ENCODE measurements at regions not wholly inside any gene's neighbourhood (a gene's known extent, or its start where the extent isn't known, plus 50 kb on each side); places are given as distances from the start of the nearest gene placed in this dataset.

DNA sequence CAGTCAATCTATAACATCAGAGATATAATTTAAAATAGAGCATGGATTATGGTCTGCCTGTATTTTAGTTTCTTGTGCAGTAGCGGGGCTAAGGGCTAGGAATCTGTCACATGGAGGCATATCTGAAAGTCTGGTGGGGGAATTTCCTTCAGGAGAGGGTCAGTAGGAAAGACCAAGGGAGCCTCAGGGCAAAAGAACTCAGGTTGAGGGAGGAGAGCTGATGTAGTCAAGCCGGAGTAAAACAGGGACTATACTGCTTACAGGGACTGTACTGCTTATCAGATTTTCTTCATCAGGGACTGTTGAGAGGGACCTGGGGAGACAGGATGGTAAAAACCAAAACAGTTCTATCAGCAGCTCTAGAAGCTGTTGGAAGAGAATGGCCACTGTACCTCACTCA lies 82.0 kb upstream of the CPM start:
- no peaks in the 10 kb centered on the region for H3K36me3 Mint-ChIP-seq (ENCODE audit: insufficient read depth)
- H3K4me1 Mint-ChIP-seq = no peaks in the 10 kb centered on the region
- peaks cover 51% of the 10 kb centered on the region for H3K27me3 Mint-ChIP-seq
- no peaks in the 10 kb centered on the region for H3K9me3 Mint-ChIP-seq
- no peak for DNase-seq (ENCODE audit: low spot score in 2 of 2)
- H3K4me3 Mint-ChIP-seq = no peak overlapping the region
- no peak for ATAC-seq (replicated peaks; ENCODE audit: extremely low read depth, poor library complexity, severe bottlenecking)
- no peak overlapping the region for H3K27ac Mint-ChIP-seq (ENCODE audit: low read depth)

DNA sequence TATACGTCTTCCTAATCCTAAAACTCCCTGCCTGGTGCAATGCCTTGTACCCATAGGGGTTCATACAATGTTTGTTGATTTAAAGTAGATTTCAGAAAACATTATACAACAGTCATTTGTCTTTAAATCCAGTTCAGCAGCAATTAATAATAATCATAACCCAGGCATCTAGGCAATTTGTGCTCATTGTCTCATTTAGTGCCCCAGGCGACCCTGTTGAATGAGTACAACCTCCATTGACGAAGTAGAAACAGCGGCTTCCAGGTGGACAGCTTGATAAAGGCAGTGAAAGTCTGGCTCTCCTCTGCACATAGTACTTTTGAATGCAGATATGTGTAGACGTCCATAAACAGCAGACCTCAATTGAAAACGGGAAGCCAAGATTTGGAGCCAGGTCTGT lies 82.9 kb upstream of the CPM start:
- H3K9me3 Mint-ChIP-seq = no peaks in the 10 kb centered on the region
- H3K27me3 Mint-ChIP-seq = peaks cover 51% of the 10 kb centered on the region
- H3K27ac Mint-ChIP-seq (ENCODE audit: low read depth) = no peak overlapping the region
- H3K4me3 Mint-ChIP-seq = no peak overlapping the region
- no peaks in the 10 kb centered on the region for H3K4me1 Mint-ChIP-seq
- no peak for DNase-seq (ENCODE audit: low spot score in 2 of 2)
- ATAC-seq (replicated peaks; ENCODE audit: extremely low read depth, poor library complexity, severe bottlenecking) = no peak
- no peaks in the 10 kb centered on the region for H3K36me3 Mint-ChIP-seq (ENCODE audit: insufficient read depth)

DNA sequence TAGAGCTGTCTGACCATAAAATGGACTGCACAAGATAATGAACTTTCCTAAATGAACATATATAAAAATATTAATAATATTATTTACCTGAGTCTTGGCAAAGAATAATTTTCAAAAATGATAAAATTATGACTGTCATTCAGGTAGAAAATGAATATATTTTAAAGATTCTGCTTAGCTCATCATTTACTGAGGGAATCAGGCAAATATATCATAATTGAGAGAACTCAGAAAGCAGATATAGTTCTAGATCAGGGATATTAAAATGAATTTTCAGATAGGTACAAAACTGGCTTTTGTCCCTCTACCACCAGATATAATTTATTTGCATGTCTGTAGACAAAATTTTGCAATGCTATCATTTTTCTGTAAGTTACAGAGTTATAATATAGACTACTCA lies 86.1 kb upstream of the CPM start:
- H3K36me3 Mint-ChIP-seq (ENCODE audit: insufficient read depth) = no peaks in the 10 kb centered on the region
- no peaks in the 10 kb centered on the region for H3K9me3 Mint-ChIP-seq
- DNase-seq (ENCODE audit: low spot score in 2 of 2) (no peak), ATAC-seq (replicated peaks; ENCODE audit: extremely low read depth, poor library complexity, severe bottlenecking) (no peak)
- H3K4me3 Mint-ChIP-seq = no peak overlapping the region
- H3K4me1 Mint-ChIP-seq = no peaks in the 10 kb centered on the region
- no peak overlapping the region for H3K27ac Mint-ChIP-seq (ENCODE audit: low read depth)
- peaks cover 46% of the 10 kb centered on the region for H3K27me3 Mint-ChIP-seq

DNA sequence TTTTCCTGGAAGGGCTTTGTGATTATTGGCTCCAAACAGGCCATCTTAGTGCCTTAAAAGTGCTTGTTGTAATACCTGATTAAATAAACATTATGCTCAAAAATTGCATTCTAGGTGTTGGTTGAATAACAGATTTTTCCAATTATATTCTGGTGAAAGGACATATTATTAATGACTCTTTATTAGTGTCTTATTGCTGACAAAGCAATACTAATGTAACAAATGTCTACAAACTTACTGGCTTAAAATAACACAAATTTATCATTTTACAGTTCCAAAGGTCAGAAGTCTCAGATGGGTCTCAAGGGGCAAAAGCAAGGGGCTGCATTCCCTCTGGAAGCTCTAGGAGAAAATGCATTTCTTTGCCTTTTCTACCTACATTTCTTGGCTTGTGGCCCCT lies 86.9 kb upstream of the CPM start:
- Mint-ChIP-seq H3K4me3 (no peak overlapping the region), H3K9me3 (no peaks in the 10 kb centered on the region), H3K36me3 (ENCODE audit: insufficient read depth) (no peaks in the 10 kb centered on the region), H3K27me3 (peaks cover 48% of the 10 kb centered on the region), H3K4me1 (no peaks in the 10 kb centered on the region), H3K27ac (ENCODE audit: low read depth) (no peak overlapping the region)
- DNase-seq (ENCODE audit: low spot score in 2 of 2) (no peak), ATAC-seq (replicated peaks; ENCODE audit: extremely low read depth, poor library complexity, severe bottlenecking) (no peak)

DNA sequence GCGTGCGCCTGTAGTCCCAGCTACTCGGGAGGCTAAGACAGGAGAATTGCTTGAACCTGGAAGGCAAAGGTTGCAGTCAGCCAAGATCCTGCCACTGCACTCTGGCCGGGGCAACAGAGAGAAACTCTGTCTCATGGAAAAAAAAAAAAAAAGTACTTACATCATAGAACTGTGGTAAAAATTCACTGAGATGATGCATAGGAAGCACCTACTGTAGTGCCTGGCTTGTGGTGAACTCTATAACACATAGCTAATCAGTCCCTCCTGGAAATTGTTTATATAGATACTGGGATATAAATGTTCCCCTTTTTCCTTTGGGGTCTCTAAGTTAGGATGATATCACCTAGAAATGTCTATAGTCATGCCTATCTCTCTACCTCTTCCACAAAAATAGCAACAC lies 89.7 kb upstream of the CPM start:
- Mint-ChIP-seq H3K9me3 (no peaks in the 10 kb centered on the region), H3K36me3 (ENCODE audit: insufficient read depth) (no peaks in the 10 kb centered on the region), H3K27ac (ENCODE audit: low read depth) (no peak overlapping the region), H3K27me3 (peaks cover 52% of the 10 kb centered on the region), H3K4me3 (no peak overlapping the region), H3K4me1 (no peaks in the 10 kb centered on the region)
- ATAC-seq (replicated peaks; ENCODE audit: extremely low read depth, poor library complexity, severe bottlenecking) = no peak
- no peak for DNase-seq (ENCODE audit: low spot score in 2 of 2)

DNA sequence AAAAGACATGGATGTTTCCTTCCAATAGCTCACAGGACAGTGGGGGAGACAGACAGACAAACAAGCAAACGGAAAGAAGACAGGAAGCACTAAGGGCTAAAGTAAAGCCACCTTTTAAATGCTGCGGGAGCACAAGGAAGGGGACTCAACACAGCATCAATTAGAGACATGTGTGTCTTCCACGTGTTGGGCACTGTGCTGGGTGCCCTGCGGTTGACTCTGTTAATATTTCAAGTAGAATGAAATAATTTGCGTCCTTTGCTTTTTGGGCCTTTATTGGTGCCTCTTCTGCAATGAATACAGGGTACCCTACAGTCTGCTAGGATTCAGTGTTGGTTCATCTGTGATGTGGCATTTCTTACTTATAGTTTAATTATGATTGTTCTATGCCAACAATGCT lies 90.9 kb upstream of the CPM start:
- no peaks in the 10 kb centered on the region for H3K36me3 Mint-ChIP-seq (ENCODE audit: insufficient read depth)
- peaks cover 40% of the 10 kb centered on the region for H3K27me3 Mint-ChIP-seq
- no peak overlapping the region for H3K4me3 Mint-ChIP-seq
- no peak overlapping the region for H3K27ac Mint-ChIP-seq (ENCODE audit: low read depth)
- no peaks in the 10 kb centered on the region for H3K9me3 Mint-ChIP-seq
- ATAC-seq (replicated peaks; ENCODE audit: extremely low read depth, poor library complexity, severe bottlenecking) (no peak), DNase-seq (ENCODE audit: low spot score in 2 of 2) (no peak)
- no peaks in the 10 kb centered on the region for H3K4me1 Mint-ChIP-seq

DNA sequence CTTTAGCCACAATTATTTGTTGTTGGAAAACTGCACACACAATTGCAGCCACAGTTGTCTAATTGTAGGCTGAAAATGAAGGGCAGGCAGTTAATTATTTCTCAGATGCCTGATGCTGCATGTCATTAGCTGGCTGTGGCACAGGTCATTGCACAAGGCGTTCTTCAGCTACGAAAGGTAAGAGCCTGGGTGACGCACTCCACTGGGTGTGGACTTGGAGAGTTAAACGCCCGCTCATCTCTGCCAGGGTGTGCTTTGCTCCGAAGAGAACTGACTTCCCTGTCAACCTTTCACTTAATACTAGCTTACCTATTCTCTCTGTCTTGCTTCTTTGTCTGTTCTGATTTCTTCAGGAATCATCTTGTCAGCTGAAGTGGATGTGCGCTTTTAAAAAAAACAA lies 91.4 kb upstream of the CPM start:
- DNase-seq (ENCODE audit: low spot score in 2 of 2) (no peak), ATAC-seq (replicated peaks; ENCODE audit: extremely low read depth, poor library complexity, severe bottlenecking) (no peak)
- Mint-ChIP-seq H3K4me1 (no peaks in the 10 kb centered on the region), H3K36me3 (ENCODE audit: insufficient read depth) (no peaks in the 10 kb centered on the region), H3K9me3 (no peaks in the 10 kb centered on the region), H3K27me3 (peaks cover 38% of the 10 kb centered on the region), H3K4me3 (no peak overlapping the region), H3K27ac (ENCODE audit: low read depth) (no peak overlapping the region)

DNA sequence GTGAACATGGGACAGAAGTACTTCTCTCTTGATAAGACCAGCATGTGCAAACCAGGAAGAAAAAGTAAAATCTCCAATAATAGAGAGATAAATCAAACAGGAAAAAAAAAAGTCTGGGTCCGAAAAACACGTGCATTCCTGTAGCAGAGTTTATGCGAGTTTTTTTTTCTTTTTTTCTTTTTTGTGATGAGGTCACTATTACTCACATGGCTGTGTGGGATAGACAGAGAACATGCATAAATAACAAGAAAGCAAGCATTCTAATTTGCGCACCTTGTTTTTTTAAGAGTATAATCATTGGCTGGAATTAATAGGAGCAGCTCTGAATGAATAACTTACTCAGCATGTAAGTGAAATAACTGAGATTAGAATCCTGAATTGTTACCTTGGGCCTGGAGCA lies 91.9 kb upstream of the CPM start:
- no peak for DNase-seq (ENCODE audit: low spot score in 2 of 2)
- Mint-ChIP-seq H3K4me1 (no peaks in the 10 kb centered on the region), H3K27ac (ENCODE audit: low read depth) (no peak overlapping the region), H3K36me3 (ENCODE audit: insufficient read depth) (no peaks in the 10 kb centered on the region), H3K27me3 (peaks cover 35% of the 10 kb centered on the region), H3K9me3 (no peaks in the 10 kb centered on the region), H3K4me3 (no peak overlapping the region)
- no peak for ATAC-seq (replicated peaks; ENCODE audit: extremely low read depth, poor library complexity, severe bottlenecking)

DNA sequence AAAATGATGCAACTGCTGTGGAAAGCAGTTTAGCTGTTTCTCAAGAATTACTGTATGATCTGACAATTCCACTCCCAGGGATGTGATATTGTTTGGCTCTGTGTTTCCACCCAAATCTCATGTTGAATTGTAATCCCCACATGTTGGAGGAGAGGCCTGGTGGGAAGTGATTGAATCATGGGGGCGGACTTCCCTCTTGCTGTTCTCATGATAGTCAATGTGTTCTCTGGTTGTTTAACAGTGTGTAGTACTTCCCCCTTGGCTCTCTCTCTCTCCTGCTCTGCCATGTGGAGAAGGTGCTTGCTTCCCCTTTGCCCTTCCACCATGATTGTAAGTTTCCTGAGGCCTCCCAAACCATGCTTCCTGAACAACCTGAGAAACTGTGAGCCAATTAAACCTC lies 93.4 kb upstream of the CPM start:
- Mint-ChIP-seq H3K27ac (ENCODE audit: low read depth) (no peak overlapping the region), H3K9me3 (no peaks in the 10 kb centered on the region), H3K27me3 (peaks cover 26% of the 10 kb centered on the region), H3K4me3 (no peak overlapping the region), H3K4me1 (no peaks in the 10 kb centered on the region), H3K36me3 (ENCODE audit: insufficient read depth) (no peaks in the 10 kb centered on the region)
- DNase-seq (ENCODE audit: low spot score in 2 of 2) (no peak), ATAC-seq (replicated peaks; ENCODE audit: extremely low read depth, poor library complexity, severe bottlenecking) (no peak)

DNA sequence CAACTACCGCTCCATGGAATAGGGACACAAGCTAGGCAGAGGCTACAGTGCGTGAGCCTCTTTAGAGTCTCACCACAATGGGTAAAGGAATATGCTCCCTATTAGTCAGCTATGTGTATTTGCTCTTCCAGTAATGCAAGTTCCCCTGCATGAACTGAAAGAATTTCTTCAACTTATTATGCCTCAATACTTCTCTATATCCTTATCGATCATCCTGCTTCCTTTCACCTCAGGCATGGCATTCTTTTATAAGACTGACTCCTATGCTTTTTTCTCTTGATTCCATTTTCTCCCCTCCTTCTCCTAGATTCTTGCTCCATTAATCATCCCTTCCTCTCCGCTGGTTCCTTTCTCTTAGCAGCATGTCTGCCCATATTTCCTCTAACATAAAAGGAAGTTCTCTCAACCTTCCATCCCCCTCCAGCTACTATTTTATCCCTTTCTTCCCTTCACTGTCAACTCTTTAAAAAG lies 94.5 kb upstream of the CPM start:
- ATAC-seq (replicated peaks; ENCODE audit: extremely low read depth, poor library complexity, severe bottlenecking) (no peak), DNase-seq (ENCODE audit: low spot score in 2 of 2) (no peak)
- Mint-ChIP-seq H3K4me3 (no peak overlapping the region), H3K27ac (ENCODE audit: low read depth) (no peak overlapping the region), H3K4me1 (no peaks in the 10 kb centered on the region), H3K36me3 (ENCODE audit: insufficient read depth) (no peaks in the 10 kb centered on the region), H3K27me3 (peaks cover 26% of the 10 kb centered on the region), H3K9me3 (no peaks in the 10 kb centered on the region)

DNA sequence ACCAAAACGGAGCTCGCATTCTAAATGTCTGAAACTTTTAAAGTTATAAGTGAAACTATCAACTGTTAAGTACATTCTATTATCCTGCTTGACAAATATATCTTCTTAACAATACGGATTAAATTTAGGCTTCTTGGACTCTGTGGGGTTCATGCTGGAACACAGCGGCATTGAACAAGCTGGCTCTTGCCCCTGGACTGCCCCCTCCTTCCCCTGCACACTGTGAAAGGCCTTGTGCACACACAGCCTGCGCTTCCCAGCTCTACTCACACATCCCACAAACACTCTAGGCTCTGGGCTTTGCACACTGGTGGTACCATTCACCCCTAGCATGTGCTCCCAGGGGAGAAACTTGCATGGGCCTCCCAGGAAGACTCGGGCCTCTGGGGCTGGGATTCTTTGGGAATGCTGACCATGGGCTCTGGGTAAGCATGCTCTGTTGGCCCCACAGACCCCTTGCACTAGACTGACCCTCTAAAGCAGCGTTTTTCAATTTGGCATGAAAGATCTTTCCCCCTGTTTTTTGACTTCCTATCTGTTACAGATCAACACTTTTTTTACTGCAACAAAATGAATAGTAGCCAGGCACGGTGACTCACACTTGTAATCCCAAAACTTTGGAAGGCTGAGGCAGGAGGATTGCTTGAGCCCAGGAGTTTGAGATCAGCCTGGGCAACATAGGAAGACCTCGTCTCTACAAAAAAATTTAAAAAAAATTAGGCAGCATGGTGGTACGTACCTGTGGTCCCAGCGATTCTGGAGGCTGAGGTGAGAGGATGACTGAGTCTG lies 96.2 kb upstream of the CPM start:
- H3K27me3 Mint-ChIP-seq = peaks cover 39% of the 10 kb centered on the region
- no peak for ATAC-seq (replicated peaks; ENCODE audit: extremely low read depth, poor library complexity, severe bottlenecking)
- no peaks in the 10 kb centered on the region for H3K4me1 Mint-ChIP-seq
- H3K27ac Mint-ChIP-seq (ENCODE audit: low read depth) = no peak overlapping the region
- no peak overlapping the region for H3K4me3 Mint-ChIP-seq
- DNase-seq (ENCODE audit: low spot score in 2 of 2) = no peak
- H3K9me3 Mint-ChIP-seq = no peaks in the 10 kb centered on the region
- H3K36me3 Mint-ChIP-seq (ENCODE audit: insufficient read depth) = no peaks in the 10 kb centered on the region

DNA sequence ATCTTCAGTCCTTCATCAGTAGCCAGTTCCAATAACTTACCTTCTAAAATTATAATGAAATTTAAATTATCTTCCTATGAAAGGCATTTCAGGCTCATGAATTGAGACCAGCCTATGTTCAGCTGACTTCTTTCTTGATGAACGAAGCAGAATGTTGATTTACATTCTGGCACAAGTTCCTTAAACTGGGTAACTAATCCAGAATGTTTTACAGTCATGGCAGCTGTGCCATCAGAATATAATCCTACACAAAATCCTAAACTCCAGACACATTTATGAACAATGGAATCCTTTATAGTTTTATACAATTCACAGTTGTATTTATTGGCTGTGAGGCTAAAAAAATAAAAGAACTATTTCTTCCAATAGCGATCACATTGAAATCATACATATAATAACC lies 97.3 kb upstream of the CPM start:
- Mint-ChIP-seq H3K27me3 (peaks cover 40% of the 10 kb centered on the region), H3K9me3 (no peaks in the 10 kb centered on the region)

DNA sequence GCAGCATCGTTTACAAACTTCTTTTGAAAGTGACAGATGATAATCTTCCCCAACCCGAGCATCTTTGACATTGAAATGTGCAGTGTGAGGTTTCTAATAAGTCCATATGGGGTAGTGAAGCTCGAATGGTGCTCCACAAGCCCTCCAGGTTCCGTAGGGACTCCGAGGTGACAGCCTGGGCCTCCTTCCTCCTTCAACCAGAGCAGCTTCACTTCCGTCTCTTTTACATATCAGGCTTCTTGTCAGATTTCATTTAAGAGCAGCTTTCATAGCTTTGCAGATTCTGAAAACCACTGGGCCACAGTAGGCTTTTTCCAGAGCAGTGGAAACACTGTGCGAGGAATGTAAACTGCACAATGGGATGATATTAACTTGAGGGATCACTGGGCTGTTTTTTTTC lies 103.6 kb upstream of the CPM start:
- Mint-ChIP-seq H3K4me1 (no peaks in the 10 kb centered on the region), H3K9me3 (no peaks in the 10 kb centered on the region), H3K36me3 (ENCODE audit: insufficient read depth) (no peaks in the 10 kb centered on the region), H3K27me3 (peaks cover 41% of the 10 kb centered on the region), H3K4me3 (no peak overlapping the region), H3K27ac (ENCODE audit: low read depth) (no peak overlapping the region)
- no peak for ATAC-seq (replicated peaks; ENCODE audit: extremely low read depth, poor library complexity, severe bottlenecking)
- no peak for DNase-seq (ENCODE audit: low spot score in 2 of 2)

More for the DNA sequence above, 97.3 kb upstream of the CPM start:
- no peak for DNase-seq (ENCODE audit: low spot score in 2 of 2)
- no peak for ATAC-seq (replicated peaks; ENCODE audit: extremely low read depth, poor library complexity, severe bottlenecking)
- no peak overlapping the region for H3K27ac Mint-ChIP-seq (ENCODE audit: low read depth)
- H3K36me3 Mint-ChIP-seq (ENCODE audit: insufficient read depth) = no peaks in the 10 kb centered on the region
- H3K4me1 Mint-ChIP-seq = no peaks in the 10 kb centered on the region
- no peak overlapping the region for H3K4me3 Mint-ChIP-seq
